GM12872 (cell line): ENCODE measurements at regions not wholly inside any gene's neighbourhood (a gene's known extent, or its start where the extent isn't known, plus 50 kb on each side); places are given as distances from the start of the nearest gene placed in this dataset.

Experiments used
- CTCF ChIP-seq: IDR thresholded peaks from 3 replicates; pipeline ENCODE4 v1.5.1; 2011; ENCODE audit warnings: low read depth, mild to moderate bottlenecking, low read length, moderate library complexity; ENCODE audit not compliant: insufficient read depth

- TF ChIP-seq CTCF, result no peak
These were observed 348.0 kb upstream of the SOX5 start for GRCh38 chr12:24297516-24297915.

- no peak for TF ChIP-seq CTCF
These were observed 344.1 kb upstream of the SOX5 start for GRCh38 chr12:24293549-24293948.

- TF ChIP-seq CTCF, result no peak
These were observed 338.5 kb upstream of the SOX5 start for GRCh38 chr12:24287963-24288362.

GRCh38 chr12:24285448-24285847 is 336.0 kb upstream of the SOX5 start:
- TF ChIP-seq CTCF, result no peak

- no peak for TF ChIP-seq CTCF
These were observed 331.9 kb upstream of the SOX5 start for GRCh38 chr12:24281341-24281740.

- no peak for TF ChIP-seq CTCF
These were observed 330.8 kb upstream of the SOX5 start for GRCh38 chr12:24280056-24280842.

- no peak for TF ChIP-seq CTCF
These were observed 329.4 kb upstream of the SOX5 start for GRCh38 chr12:24278832-24279231.

GRCh38 chr12:24270965-24271364 is 321.5 kb upstream of the SOX5 start:
- TF ChIP-seq CTCF, result no peak
